ENCODE measurements at regions not wholly inside any gene's neighbourhood (a gene's known extent, or its start where the extent isn't known, plus 50 kb on each side); places are given as distances from the start of the nearest gene placed in this dataset.

GRCh38 chr1:98382986-98383740, 278.4 kb upstream of the SNX7 start:
- no peak overlapping the region for H2AFZ ChIP-seq (ENCODE audit: low read depth, low read length)
- TF ChIP-seq SMC3 (conservative IDR thresholded peaks at IDR 0.05; ENCODE audit: poor library complexity) (no peak), MXI1 (conservative IDR thresholded peaks at IDR 0.05; ENCODE audit: poor library complexity, severe bottlenecking) (no peak), POLR2AphosphoS5 (IDR thresholded peaks at IDR 0.05) (no peak), EP300 (conservative IDR thresholded peaks at IDR 0.05; ENCODE audit: poor library complexity, severe bottlenecking) (no peak), EZH2 (IDR thresholded peaks at IDR 0.05; ENCODE audit: borderline replicate concordance, insufficient read depth, low read length, poor library complexity, severe bottlenecking) (no peak), REST (IDR thresholded peaks at IDR 0.05; ENCODE audit: borderline replicate concordance) (no peak), CTCF (IDR thresholded peaks at IDR 0.05; ENCODE audit: poor library complexity, severe bottlenecking) (no peak)
- no peaks in the 10 kb centered on the region for H3K9me3 ChIP-seq (ENCODE audit: low read length)
- H3F3A ChIP-seq (ENCODE audit: insufficient read depth, low read length, poor library complexity, severe bottlenecking) = no peaks in the 10 kb centered on the region
- H3K27me3 ChIP-seq (ENCODE audit: insufficient read depth, low read depth, low read length) = no peaks in the 10 kb centered on the region
- no peaks in the 10 kb centered on the region for H4K20me1 ChIP-seq (ENCODE audit: insufficient read depth)
- no peak overlapping the region for H3K27ac ChIP-seq (ENCODE audit: low read length)
- H3K79me2 ChIP-seq (replicated peaks; ENCODE audit: insufficient read depth, low read length) = no peaks in the 10 kb centered on the region
- H3K4me2 ChIP-seq (ENCODE audit: low read length) = no peak overlapping the region
- H3K9me2 ChIP-seq (ENCODE audit: insufficient read depth, low read length) = no peaks in the 10 kb centered on the region
- no peak overlapping the region for H3K4me3 ChIP-seq (ENCODE audit: low read length)
- H3K9ac ChIP-seq (ENCODE audit: low read length) = no peak overlapping the region
- no peaks in the 10 kb centered on the region for H3K36me3 ChIP-seq (ENCODE audit: insufficient read depth, low read length)

- TF ChIP-seq POLR2AphosphoS5 (IDR thresholded peaks at IDR 0.05) (no peak), MXI1 (conservative IDR thresholded peaks at IDR 0.05; ENCODE audit: poor library complexity, severe bottlenecking) (no peak), SMC3 (conservative IDR thresholded peaks at IDR 0.05; ENCODE audit: poor library complexity) (no peak), EP300 (conservative IDR thresholded peaks at IDR 0.05; ENCODE audit: poor library complexity, severe bottlenecking) (no peak), TAF1 (IDR thresholded peaks at IDR 0.05; ENCODE audit: low read depth) (no peak), REST (IDR thresholded peaks at IDR 0.05; ENCODE audit: borderline replicate concordance) (no peak), RAD21 (conservative IDR thresholded peaks at IDR 0.05) (no peak), CTCF (IDR thresholded peaks at IDR 0.05; ENCODE audit: poor library complexity, severe bottlenecking) (no peak), EZH2 (IDR thresholded peaks at IDR 0.05; ENCODE audit: borderline replicate concordance, insufficient read depth, low read length, poor library complexity, severe bottlenecking) (no peak)
- H3K4me2 ChIP-seq (ENCODE audit: low read length) = no peak overlapping the region
- H3F3A ChIP-seq (ENCODE audit: insufficient read depth, low read length, poor library complexity, severe bottlenecking) = no peaks in the 10 kb centered on the region
- no peak overlapping the region for H3K4me3 ChIP-seq (ENCODE audit: low read length)
- no peak overlapping the region for H3K9ac ChIP-seq (ENCODE audit: low read length)
- no peaks in the 10 kb centered on the region for H3K79me2 ChIP-seq (replicated peaks; ENCODE audit: insufficient read depth, low read length)
- no peaks in the 10 kb centered on the region for H3K27me3 ChIP-seq (ENCODE audit: insufficient read depth, low read depth, low read length)
- H4K20me1 ChIP-seq (ENCODE audit: insufficient read depth) = no peaks in the 10 kb centered on the region
- H3K27ac ChIP-seq (ENCODE audit: low read length) = no peak overlapping the region
- H3K9me2 ChIP-seq (ENCODE audit: insufficient read depth, low read length) = no peaks in the 10 kb centered on the region
- H2AFZ ChIP-seq (ENCODE audit: low read depth, low read length) = no peak overlapping the region
- H3K9me3 ChIP-seq (ENCODE audit: low read length) = no peaks in the 10 kb centered on the region
- H3K36me3 ChIP-seq (ENCODE audit: insufficient read depth, low read length) = no peaks in the 10 kb centered on the region
Measured at GRCh38 chr1:98382586-98382985, 278.9 kb upstream of the SNX7 start.
